Spleen (tissue), 11 donors: ENCODE measurements at regions not wholly inside any gene's neighbourhood (a gene's known extent, or its start where the extent isn't known, plus 50 kb on each side); places are given as distances from the start of the nearest gene placed in this dataset.
"Not testable (repeated sequence)": the region's sequence is repeated elsewhere in the genome, so short reads cannot be mapped to it uniquely, and the experiment has no call there.

Source experiments
- DNase-seq: peaks from one replicate; pipeline ENCODE4 v3.0.0-alpha.2; 2020
- H3K27ac ChIP-seq, 8 donors: fragments of 200-600 bp; sonication (generic) in 7 of 8; 1 replicate in 4 of 8; 2 replicates in 4 of 8; pipeline versions ENCODE4 v1.5.0 to v1.8.0; 2016 to 2021; ENCODE audit warnings: inconsistent platforms in 4 of 8, mild to moderate bottlenecking in 4 of 8, moderate library complexity in 1 of 8
- H3K27me3 ChIP-seq, 7 donors: fragments of 200-600 bp; sonication (generic) in 6 of 7; replicated peaks in 1 of 7; 1 replicate in 4 of 7; 2 replicates in 3 of 7; pipeline versions ENCODE4 v1.5.0 to v1.8.0; 2016 to 2021; ENCODE audit warnings: inconsistent platforms in 3 of 7, mild to moderate bottlenecking in 1 of 7
- H3K36me3 ChIP-seq, 6 donors: fragments of 200-600 bp; sonication (generic) in 5 of 6; 1 replicate in 4 of 6; 2 replicates in 2 of 6; pipeline versions ENCODE4 v1.5.0 to v1.8.0; 2016 to 2021; ENCODE audit warnings: inconsistent platforms in 2 of 6
- H3K4me1 ChIP-seq, 6 donors: fragments of 200-600 bp; sonication (generic) in 5 of 6; 1 replicate in 3 of 6; 2 replicates in 3 of 6; pipeline versions ENCODE4 v1.5.0 to v1.8.0; 2016 to 2021; ENCODE audit warnings: inconsistent platforms in 3 of 6
- H3K4me3 ChIP-seq, 8 donors: fragments of 200-600 bp; sonication (generic) in 7 of 8; 1 replicate in 4 of 8; 2 replicates in 4 of 8; pipeline versions ENCODE4 v1.5.0 to v1.8.0; 2016 to 2021; ENCODE audit warnings: inconsistent platforms in 4 of 8, mild to moderate bottlenecking in 4 of 8, moderate library complexity in 2 of 8
- H3K9me3 ChIP-seq, 8 donors: fragments of 200-600 bp; sonication (generic) in 7 of 8; 1 replicate in 4 of 8; 2 replicates in 4 of 8; pipeline versions ENCODE4 v1.5.0 to v1.8.0; 2016 to 2021; ENCODE audit warnings: inconsistent platforms in 4 of 8
- POLR2A ChIP-seq, 3 donors: fragments of 450-650 bp; IDR thresholded peaks; one replicate each; pipeline ENCODE4 v1.5.1; 2017; ENCODE audit warnings: antibody characterized with exemption in 3 of 3, mild to moderate bottlenecking in 1 of 3
- POLR2AphosphoS5 ChIP-seq, 3 donors: sonication (generic); formaldehyde crosslinking; IDR thresholded peaks; one replicate each; pipeline ENCODE4 v1.5.1; 2017; ENCODE audit warnings: antibody characterized with exemption in 3 of 3
- WGBS, 5 donors: extraction: QIAGEN DNeasy Blood & Tissue Kit in 3 of 5; methylation state at CpG; one replicate each; pipeline versions ENCODE4 v1.1.5 to v1.1.7; 2013 to 2018; 5-methylcytosine and 5-hydroxymethylcytosine counted together
- intact Hi-C: fragments of 100-400 bp; cut with DNase I; formaldehyde crosslinking; loops from one replicate; pipeline ENCODE4 v1.15.0; 2023; ENCODE audit warnings: low total_unique reads
- TF ChIP-seq, protein P1 (sequence below), 11 experiments: fragments of 200-600 bp in 7 of 11; fragments of 450-650 bp in 4 of 11; sonication (generic) in 4 of 11; IDR thresholded peaks in 8 of 11; conservative IDR thresholded peaks in 3 of 11; 1 replicate in 7 of 11; 2 replicates in 4 of 11; pipeline versions ENCODE4 v1.4.0 to v1.8.0; 2016 to 2021; ENCODE audit warnings: antibody characterized with exemption in 11 of 11, inconsistent platforms in 4 of 11, mild to moderate bottlenecking in 1 of 11
- donor health status: healthy with polysubstance abuse.
- donor health status: DM: no; HTN: no; CAD: no; lungs with moderate emphysema.
- donor health status: DM: no; HTN: no; CAD: no.
- donor health status: Bipolar disorder and iron deficiency.
- donor health status: healthy.
- donor health status: DM: no; HTN: no; CAD: no.
- donor health status: DM: yes; HTN: yes; CAD: no.

DNA sequence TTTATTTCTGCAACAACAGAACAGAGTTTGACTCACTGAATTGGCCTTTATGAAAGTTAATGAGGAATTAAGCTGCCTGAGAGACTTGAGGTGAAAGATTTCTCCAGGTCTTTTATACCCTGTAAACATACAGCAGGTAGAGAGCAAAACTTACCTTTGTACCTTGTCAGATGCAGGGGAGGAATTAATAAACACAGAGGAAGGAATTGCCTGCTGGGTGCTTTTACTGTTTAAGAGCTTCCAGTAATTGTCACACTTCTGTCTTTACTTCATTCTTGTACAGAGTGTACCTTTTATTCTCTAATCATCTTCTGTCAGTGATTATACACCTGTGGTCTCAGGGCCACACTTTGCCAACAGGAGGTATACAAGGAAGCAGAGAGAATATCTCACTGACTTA lies 94.0 kb upstream of the GRIN3A start:
- intact Hi-C loops = no loop called here
- Histone ChIP-seq H3K36me3 (no peaks in the 10 kb centered on the region), H3K4me1 (no peaks in the 10 kb centered on the region), H3K4me3 (no peak overlapping the region), H3K9me3 (no peaks in the 10 kb centered on the region), H3K27ac (no peak overlapping the region), H3K27me3 (no peaks in the 10 kb centered on the region)
- TF ChIP-seq POLR2AphosphoS5 (IDR thresholded peaks at IDR 0.05) (no peak), POLR2A (IDR thresholded peaks at IDR 0.05) (no peak)
- TF ChIP-seq, protein P1, sequence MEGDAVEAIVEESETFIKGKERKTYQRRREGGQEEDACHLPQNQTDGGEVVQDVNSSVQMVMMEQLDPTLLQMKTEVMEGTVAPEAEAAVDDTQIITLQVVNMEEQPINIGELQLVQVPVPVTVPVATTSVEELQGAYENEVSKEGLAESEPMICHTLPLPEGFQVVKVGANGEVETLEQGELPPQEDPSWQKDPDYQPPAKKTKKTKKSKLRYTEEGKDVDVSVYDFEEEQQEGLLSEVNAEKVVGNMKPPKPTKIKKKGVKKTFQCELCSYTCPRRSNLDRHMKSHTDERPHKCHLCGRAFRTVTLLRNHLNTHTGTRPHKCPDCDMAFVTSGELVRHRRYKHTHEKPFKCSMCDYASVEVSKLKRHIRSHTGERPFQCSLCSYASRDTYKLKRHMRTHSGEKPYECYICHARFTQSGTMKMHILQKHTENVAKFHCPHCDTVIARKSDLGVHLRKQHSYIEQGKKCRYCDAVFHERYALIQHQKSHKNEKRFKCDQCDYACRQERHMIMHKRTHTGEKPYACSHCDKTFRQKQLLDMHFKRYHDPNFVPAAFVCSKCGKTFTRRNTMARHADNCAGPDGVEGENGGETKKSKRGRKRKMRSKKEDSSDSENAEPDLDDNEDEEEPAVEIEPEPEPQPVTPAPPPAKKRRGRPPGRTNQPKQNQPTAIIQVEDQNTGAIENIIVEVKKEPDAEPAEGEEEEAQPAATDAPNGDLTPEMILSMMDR (IDR thresholded peaks at IDR 0.05 in 8 of 11, conservative IDR thresholded peaks at IDR 0.05 in 3 of 11) = no peak
- DNase-seq = no peak

- intact Hi-C loops, H3K4me3 ChIP-seq, H3K27ac ChIP-seq, DNase-seq, H3K27me3 ChIP-seq, H3K36me3 ChIP-seq, H3K4me1 ChIP-seq: not testable (repeated sequence)
- WGBS, 5 donors = 78 to 100% (median 92%) methylated on average over 1 of the region's 1 CpG
- H3K9me3 ChIP-seq = peaks cover 0 to 31% (median 8%) of the 10 kb centered on the region in 8 donors
Measured at GRCh38 chr9:101821450-101821849, 83.0 kb upstream of the GRIN3A start.

- intact Hi-C loops, DNase-seq: not testable (repeated sequence)
Measured at GRCh38 chr9:101820983-101821382, 82.5 kb upstream of the GRIN3A start.

GRCh38 chr9:101814064-101814463 lies 75.6 kb upstream of the GRIN3A start:
- no peak overlapping the region for H3K4me3 ChIP-seq
- H3K27ac ChIP-seq = no peak overlapping the region
- WGBS, 5 donors = 44 to 97% (median 88%) methylated on average over 1 of the region's 1 CpG
- no peak for DNase-seq
- no peaks in the 10 kb centered on the region for H3K4me1 ChIP-seq
- no peaks in the 10 kb centered on the region for H3K36me3 ChIP-seq
- H3K27me3 ChIP-seq = no peaks in the 10 kb centered on the region
- intact Hi-C loops = no loop called here
- TF ChIP-seq POLR2AphosphoS5 (IDR thresholded peaks at IDR 0.05) (no peak), POLR2A (IDR thresholded peaks at IDR 0.05) (no peak)
- TF ChIP-seq, protein P1 (IDR thresholded peaks at IDR 0.05 in 8 of 11, conservative IDR thresholded peaks at IDR 0.05 in 3 of 11) = no peak
- peaks cover 0 to 4% (median 0%) of the 10 kb centered on the region in 8 donors for H3K9me3 ChIP-seq

More at GRCh38 chr9:101820983-101821382, 82.5 kb upstream of the GRIN3A start:
- H3K4me1 ChIP-seq, H3K27me3 ChIP-seq, H3K4me3 ChIP-seq, H3K36me3 ChIP-seq, H3K27ac ChIP-seq: not testable (repeated sequence)
- peaks cover 0 to 31% (median 8%) of the 10 kb centered on the region in 8 donors for H3K9me3 ChIP-seq

- intact Hi-C loops, H3K4me3 ChIP-seq, H3K27ac ChIP-seq, H3K36me3 ChIP-seq, H3K4me1 ChIP-seq, H3K27me3 ChIP-seq, H3K9me3 ChIP-seq, DNase-seq: not testable (repeated sequence)
- WGBS, 5 donors = 87 to 95% (median 91%) methylated on average over 4 of the region's 4 CpGs
Measured at GRCh38 chr9:101807879-101808278, 69.4 kb upstream of the GRIN3A start.

DNA sequence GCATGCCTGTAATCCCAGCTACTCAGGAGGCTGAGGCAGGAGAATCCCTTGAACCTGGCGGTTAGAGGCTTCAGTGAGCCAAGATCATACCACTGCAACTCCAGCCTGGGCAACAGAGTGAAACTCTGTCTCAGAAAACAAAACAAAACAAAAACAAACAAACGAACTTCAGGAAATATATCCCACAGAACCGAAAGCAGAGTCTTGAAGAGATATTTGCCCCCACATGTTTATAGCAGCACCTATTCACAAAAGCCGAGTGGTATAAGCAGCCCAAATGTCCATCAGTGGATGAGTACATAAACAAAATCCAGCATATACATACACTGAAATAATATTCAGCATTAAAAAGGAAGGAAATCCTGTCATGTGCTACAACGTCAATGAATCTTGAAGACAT lies 57.6 kb upstream of the GRIN3A start:
- H3K27me3 ChIP-seq = no peaks in the 10 kb centered on the region
- WGBS, 5 donors = 64 to 70% (median 68%) methylated on average over 5 of the region's 5 CpGs
- intact Hi-C loops = no loop called here

More for the DNA sequence above, 57.6 kb upstream of the GRIN3A start:
- Histone ChIP-seq H3K9me3 (no peaks in the 10 kb centered on the region), H3K4me3 (no peak overlapping the region), H3K36me3 (no peaks in the 10 kb centered on the region), H3K27ac (no peak overlapping the region), H3K4me1 (no peaks in the 10 kb centered on the region)
- DNase-seq = no peak
- TF ChIP-seq POLR2AphosphoS5 (IDR thresholded peaks at IDR 0.05) (no peak), POLR2A (IDR thresholded peaks at IDR 0.05) (no peak)
- TF ChIP-seq, protein P1 (IDR thresholded peaks at IDR 0.05 in 8 of 11, conservative IDR thresholded peaks at IDR 0.05 in 3 of 11) = no peak
